HG03457 (cell line): ENCODE measurements at regions not wholly inside any gene's neighbourhood (a gene's known extent, or its start where the extent isn't known, plus 50 kb on each side); places are given as distances from the start of the nearest gene placed in this dataset.

ENCODE experiments used
- ATAC-seq: cut with Tn5 transposase; IDR thresholded peaks from one replicate; pipeline ENCODE4 v1.9.1; 2021; ENCODE audit warnings: moderate number of reproducible peaks; ENCODE audit not compliant: unreplicated experiment

GRCh38 chr2:41737888-41738287 is 309.9 kb upstream of the PKDCC start:
- no peak for ATAC-seq

GRCh38 chr2:41741951-41742595 is 305.7 kb upstream of the PKDCC start:
- ATAC-seq, result peak; percentile 99

- ATAC-seq, result no peak
Measured at GRCh38 chr2:41743324-41743723, 304.5 kb upstream of the PKDCC start.

- ATAC-seq, result no peak
Measured at GRCh38 chr2:41750829-41751228, 297.0 kb upstream of the PKDCC start.

GRCh38 chr2:41759880-41760279 is 287.9 kb upstream of the PKDCC start:
- ATAC-seq, result no peak

GRCh38 chr2:41763141-41763540 is 284.7 kb upstream of the PKDCC start:
- no peak for ATAC-seq

GRCh38 chr2:41764131-41764530 is 283.7 kb upstream of the PKDCC start:
- ATAC-seq, result no peak

- no peak for ATAC-seq
Measured at GRCh38 chr2:41764919-41765318, 282.9 kb upstream of the PKDCC start.

- ATAC-seq, result no peak
Measured at GRCh38 chr2:41768310-41768709, 279.5 kb upstream of the PKDCC start.

GRCh38 chr2:41771710-41772109 is 276.1 kb upstream of the PKDCC start:
- ATAC-seq, result no peak

- no peak for ATAC-seq
Measured at GRCh38 chr2:41772697-41773096, 275.1 kb upstream of the PKDCC start.

- ATAC-seq, result no peak
Measured at GRCh38 chr2:41774011-41774605, 273.7 kb upstream of the PKDCC start.

- no peak for ATAC-seq
Measured at GRCh38 chr2:41775366-41776025, 272.3 kb upstream of the PKDCC start.

GRCh38 chr2:41779888-41780287 is 267.9 kb upstream of the PKDCC start:
- no peak for ATAC-seq

- peak; percentile 74 for ATAC-seq
Measured at GRCh38 chr2:41782306-41783158, 265.3 kb upstream of the PKDCC start.

GRCh38 chr2:41784496-41784895 is 263.3 kb upstream of the PKDCC start:
- ATAC-seq, result no peak

- ATAC-seq, result no peak
Measured at GRCh38 chr2:41785251-41786022, 262.4 kb upstream of the PKDCC start.

- ATAC-seq, result no peak
Measured at GRCh38 chr2:41791523-41791922, 256.3 kb upstream of the PKDCC start.

- ATAC-seq, result no peak
Measured at GRCh38 chr2:41803361-41803760, 244.5 kb upstream of the PKDCC start.

GRCh38 chr2:41806286-41806685 is 241.5 kb upstream of the PKDCC start:
- ATAC-seq, result no peak

- ATAC-seq, result no peak
Measured at GRCh38 chr2:41821167-41821566, 226.7 kb upstream of the PKDCC start.
